ENCODE measurements at regions not wholly inside any gene's neighbourhood (a gene's known extent, or its start where the extent isn't known, plus 50 kb on each side); places are given as distances from the start of the nearest gene placed in this dataset.

DNA sequence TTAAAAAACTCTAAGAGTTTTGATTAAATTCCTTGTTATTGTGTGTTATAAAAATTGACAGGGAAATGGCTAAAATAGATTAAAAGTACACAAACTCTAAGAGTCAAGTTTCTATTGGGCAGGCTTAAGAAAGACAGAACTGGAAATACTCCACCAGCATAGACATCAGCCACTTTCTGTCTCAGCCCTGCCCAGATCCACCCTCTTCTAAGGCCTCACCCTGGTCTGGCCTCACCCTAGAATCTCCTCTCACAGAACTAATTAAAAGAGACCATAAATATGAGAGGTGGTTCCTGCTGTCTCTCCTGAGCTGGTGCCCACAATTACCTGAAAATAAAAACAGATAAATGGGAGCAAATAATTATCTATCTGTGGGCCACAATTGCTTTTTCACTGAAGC is 1951.0 kb downstream of the TP53TG3F start:
- TF ChIP-seq, protein P1, sequence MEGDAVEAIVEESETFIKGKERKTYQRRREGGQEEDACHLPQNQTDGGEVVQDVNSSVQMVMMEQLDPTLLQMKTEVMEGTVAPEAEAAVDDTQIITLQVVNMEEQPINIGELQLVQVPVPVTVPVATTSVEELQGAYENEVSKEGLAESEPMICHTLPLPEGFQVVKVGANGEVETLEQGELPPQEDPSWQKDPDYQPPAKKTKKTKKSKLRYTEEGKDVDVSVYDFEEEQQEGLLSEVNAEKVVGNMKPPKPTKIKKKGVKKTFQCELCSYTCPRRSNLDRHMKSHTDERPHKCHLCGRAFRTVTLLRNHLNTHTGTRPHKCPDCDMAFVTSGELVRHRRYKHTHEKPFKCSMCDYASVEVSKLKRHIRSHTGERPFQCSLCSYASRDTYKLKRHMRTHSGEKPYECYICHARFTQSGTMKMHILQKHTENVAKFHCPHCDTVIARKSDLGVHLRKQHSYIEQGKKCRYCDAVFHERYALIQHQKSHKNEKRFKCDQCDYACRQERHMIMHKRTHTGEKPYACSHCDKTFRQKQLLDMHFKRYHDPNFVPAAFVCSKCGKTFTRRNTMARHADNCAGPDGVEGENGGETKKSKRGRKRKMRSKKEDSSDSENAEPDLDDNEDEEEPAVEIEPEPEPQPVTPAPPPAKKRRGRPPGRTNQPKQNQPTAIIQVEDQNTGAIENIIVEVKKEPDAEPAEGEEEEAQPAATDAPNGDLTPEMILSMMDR (conservative IDR thresholded peaks at IDR 0.05), result no peak
- TF ChIP-seq ZFX (IDR thresholded peaks at IDR 0.05), result no peak

All from C4-2B (cell line).